ENCODE measurements at regions not wholly inside any gene's neighbourhood (a gene's known extent, or its start where the extent isn't known, plus 50 kb on each side); places are given as distances from the start of the nearest gene placed in this dataset.

DNA sequence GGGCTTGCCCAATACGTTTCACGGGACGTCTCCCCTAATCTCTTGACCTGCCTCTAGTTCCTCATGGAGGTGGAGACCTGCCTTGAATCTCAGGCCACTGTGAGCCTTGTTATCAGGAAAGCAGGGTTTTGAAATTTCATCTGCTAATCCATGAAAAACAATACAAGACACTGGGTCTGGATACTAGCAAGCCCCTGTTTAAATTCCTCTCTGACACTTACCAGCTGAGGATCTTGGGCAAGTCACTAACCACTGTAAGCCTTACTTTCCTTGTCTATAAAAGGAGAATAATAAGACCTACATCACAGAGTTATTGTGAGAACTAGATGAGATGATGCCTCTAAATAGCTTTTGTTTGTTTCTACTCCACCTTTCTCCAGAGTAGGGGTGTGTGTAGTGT is 303.6 kb downstream of the FGFR2 start:
- 73 to 92% (median 86%) methylated on average over 3 of the region's 3 CpGs for WGBS, 4 donors
- Histone ChIP-seq H3K27ac (no peak overlapping the region), H3K4me3 (no peak overlapping the region), H3K27me3 (no peaks in the 10 kb centered on the region), H3K9me3 (replicated peaks in 1 of 3) (no peaks in the 10 kb centered on the region), H3K36me3 (replicated peaks in 1 of 2) (no peaks in the 10 kb centered on the region), H3K4me1 (replicated peaks in 1 of 2) (no peaks in the 10 kb centered on the region)
- no peak for DNase-seq
- TF ChIP-seq, protein P1, sequence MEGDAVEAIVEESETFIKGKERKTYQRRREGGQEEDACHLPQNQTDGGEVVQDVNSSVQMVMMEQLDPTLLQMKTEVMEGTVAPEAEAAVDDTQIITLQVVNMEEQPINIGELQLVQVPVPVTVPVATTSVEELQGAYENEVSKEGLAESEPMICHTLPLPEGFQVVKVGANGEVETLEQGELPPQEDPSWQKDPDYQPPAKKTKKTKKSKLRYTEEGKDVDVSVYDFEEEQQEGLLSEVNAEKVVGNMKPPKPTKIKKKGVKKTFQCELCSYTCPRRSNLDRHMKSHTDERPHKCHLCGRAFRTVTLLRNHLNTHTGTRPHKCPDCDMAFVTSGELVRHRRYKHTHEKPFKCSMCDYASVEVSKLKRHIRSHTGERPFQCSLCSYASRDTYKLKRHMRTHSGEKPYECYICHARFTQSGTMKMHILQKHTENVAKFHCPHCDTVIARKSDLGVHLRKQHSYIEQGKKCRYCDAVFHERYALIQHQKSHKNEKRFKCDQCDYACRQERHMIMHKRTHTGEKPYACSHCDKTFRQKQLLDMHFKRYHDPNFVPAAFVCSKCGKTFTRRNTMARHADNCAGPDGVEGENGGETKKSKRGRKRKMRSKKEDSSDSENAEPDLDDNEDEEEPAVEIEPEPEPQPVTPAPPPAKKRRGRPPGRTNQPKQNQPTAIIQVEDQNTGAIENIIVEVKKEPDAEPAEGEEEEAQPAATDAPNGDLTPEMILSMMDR (IDR thresholded peaks at IDR 0.05), result no peak
- no peak for TF ChIP-seq POLR2A (IDR thresholded peaks at IDR 0.05)
- intact Hi-C loops (cut with DNase I), result no loop called here

DNA sequence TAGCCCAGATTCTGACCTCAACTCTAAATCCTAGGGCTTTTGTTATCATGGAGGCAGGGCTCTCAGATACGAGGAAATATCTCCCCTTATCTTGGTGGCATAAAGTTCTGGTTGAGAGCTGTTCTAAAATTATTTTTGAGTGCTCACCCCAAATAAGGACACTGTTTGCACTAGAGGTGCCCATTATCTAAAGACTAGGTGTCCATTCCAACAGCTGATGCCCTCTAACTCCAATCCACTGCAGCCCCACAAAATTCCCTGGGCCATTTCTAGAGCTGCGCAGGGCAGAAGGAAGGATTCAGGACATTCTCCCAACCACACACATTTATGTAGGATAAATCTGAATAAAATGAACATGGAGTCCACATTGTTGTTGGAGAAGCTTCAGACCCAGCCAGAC is 301.9 kb downstream of the FGFR2 start:
- TF ChIP-seq POLR2A (IDR thresholded peaks at IDR 0.05), result no peak
- H3K27me3 ChIP-seq, result no peaks in the 10 kb centered on the region
- no peak overlapping the region for H3K4me3 ChIP-seq
- H3K4me1 ChIP-seq (replicated peaks in 1 of 2), result no peaks in the 10 kb centered on the region
- WGBS, 4 donors, result 70 to 82% (median 81%) methylated on average over 2 of the region's 2 CpGs
- H3K36me3 ChIP-seq (replicated peaks in 1 of 2), result no peaks in the 10 kb centered on the region
- intact Hi-C loops (cut with DNase I), result no loop called here
- DNase-seq, result no peak
- H3K27ac ChIP-seq, result no peak overlapping the region
- no peaks in the 10 kb centered on the region for H3K9me3 ChIP-seq (replicated peaks in 1 of 3)

DNA sequence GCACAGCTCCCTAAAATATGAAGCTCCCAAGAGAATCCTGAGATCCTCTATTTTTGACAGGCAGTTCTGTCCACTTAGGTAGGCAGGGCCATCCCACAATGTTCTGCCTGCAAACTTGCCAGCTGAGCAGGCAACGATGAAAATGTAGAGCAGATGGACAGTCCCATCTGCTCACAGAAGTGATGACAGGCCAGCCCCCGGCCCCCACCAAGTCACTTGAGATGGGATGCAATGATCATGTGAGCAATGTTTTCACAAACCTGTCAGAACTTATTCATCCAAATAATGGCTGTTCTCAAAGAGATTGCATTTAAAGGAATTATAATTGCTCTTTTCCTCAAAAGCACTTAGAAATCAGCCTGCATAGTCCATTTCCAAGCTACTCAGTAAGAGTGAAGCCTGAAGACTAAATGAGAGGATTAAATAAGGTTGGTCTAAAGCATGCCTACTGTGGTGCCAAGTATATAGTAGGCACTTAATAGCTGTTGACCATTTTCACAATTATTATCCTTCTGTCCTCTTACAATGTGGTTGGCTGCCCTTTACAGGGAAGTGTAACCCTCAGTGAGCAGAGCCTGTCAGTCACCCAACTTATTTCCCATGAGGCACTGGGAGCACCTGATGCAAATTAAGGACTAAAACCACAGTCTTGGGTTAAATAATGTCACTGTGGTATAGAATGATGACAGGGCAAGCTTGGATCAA is 301.2 kb downstream of the FGFR2 start:
- Histone ChIP-seq H3K4me1 (replicated peaks in 1 of 2) (no peaks in the 10 kb centered on the region), H3K4me3 (no peak overlapping the region), H3K9me3 (replicated peaks in 1 of 3) (no peaks in the 10 kb centered on the region), H3K27me3 (no peaks in the 10 kb centered on the region), H3K36me3 (replicated peaks in 1 of 2) (no peaks in the 10 kb centered on the region), H3K27ac (no peak overlapping the region)
- intact Hi-C loops (cut with DNase I), result no loop called here
- DNase-seq, result no peak
- WGBS, 4 donors, result 48 to 81% (median 69%) methylated on average over 2 of the region's 2 CpGs
- TF ChIP-seq, protein P1 (IDR thresholded peaks at IDR 0.05), result no peak
- no peak for TF ChIP-seq POLR2A (IDR thresholded peaks at IDR 0.05)

DNA sequence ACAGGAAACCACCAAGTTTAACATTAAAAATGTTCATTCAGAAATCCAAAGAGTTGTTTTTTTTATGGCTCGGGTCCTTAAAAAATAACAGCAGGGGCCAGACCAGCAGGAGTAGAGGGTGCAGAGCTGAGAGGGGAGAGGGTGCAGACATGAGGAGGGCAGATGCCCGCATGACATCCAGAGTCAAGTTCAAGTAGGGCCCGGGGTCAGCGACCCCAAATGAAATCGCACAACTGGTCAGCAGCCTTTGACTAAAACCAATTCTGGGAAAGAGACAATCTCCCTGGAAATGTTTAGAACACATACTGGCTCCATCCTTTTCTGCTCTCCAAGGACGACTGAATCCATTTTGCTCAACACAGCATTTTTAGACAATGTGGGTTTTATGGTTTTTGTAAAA is 297.5 kb downstream of the FGFR2 start:
- Histone ChIP-seq H3K27me3 (no peaks in the 10 kb centered on the region), H3K4me3 (no peak overlapping the region), H3K4me1 (replicated peaks in 1 of 2) (no peaks in the 10 kb centered on the region), H3K27ac (no peak overlapping the region), H3K36me3 (replicated peaks in 1 of 2) (no peaks in the 10 kb centered on the region), H3K9me3 (replicated peaks in 1 of 3) (no peaks in the 10 kb centered on the region)
- TF ChIP-seq POLR2A (IDR thresholded peaks at IDR 0.05), result no peak
- TF ChIP-seq, protein P1 (IDR thresholded peaks at IDR 0.05), result no peak
- DNase-seq, result no peak
- 85 to 88% (median 87%) methylated on average over 6 of the region's 6 CpGs for WGBS, 4 donors
- intact Hi-C loops (cut with DNase I), result no loop called here

DNA sequence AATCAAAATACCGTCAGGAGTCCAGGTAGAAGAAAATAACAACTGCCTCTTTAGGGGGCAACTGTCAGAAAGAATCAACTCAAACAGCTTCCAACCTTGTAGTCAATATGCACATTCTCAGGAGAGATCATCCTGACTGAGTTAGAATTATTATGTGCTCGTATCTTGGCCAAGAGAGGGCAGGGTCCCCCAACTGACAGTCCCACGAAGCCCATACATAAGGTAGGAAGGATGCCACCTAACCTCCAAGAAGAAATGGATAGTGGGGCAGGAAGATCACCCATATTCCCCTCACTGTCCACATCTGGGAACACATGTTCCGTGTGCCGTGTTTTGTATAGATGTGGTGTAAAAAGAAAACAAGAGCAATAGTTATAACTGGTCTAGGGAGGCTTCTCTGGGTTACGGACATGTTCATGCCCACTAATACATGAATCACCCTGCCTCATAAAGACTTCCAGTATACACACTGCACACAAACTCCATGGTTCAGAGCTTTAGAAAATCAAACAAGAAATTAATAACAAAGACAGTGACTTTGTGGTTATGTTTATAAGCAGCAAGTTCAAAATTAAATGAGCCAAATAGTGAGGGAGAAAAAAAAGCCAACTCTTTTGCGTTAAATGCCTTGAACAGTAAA is 295.6 kb downstream of the FGFR2 start:
- Histone ChIP-seq H3K9me3 (replicated peaks in 1 of 3) (no peaks in the 10 kb centered on the region), H3K27me3 (no peaks in the 10 kb centered on the region), H3K27ac (no peak overlapping the region), H3K4me1 (replicated peaks in 1 of 2) (no peaks in the 10 kb centered on the region), H3K4me3 (no peak overlapping the region), H3K36me3 (replicated peaks in 1 of 2) (no peaks in the 10 kb centered on the region)
- TF ChIP-seq, protein P1 (IDR thresholded peaks at IDR 0.05), result no peak
- TF ChIP-seq POLR2A (IDR thresholded peaks at IDR 0.05), result no peak
- DNase-seq, result no peak
- WGBS, 4 donors, result 85 to 89% (median 88%) methylated on average over 7 of the region's 7 CpGs
- intact Hi-C loops (cut with DNase I), result no loop called here
